HG02588 (cell line): ENCODE measurements at regions not wholly inside any gene's neighbourhood (a gene's known extent, or its start where the extent isn't known, plus 50 kb on each side); places are given as distances from the start of the nearest gene placed in this dataset.
"Not testable (repeated sequence)": the region's sequence is repeated elsewhere in the genome, so short reads cannot be mapped to it uniquely, and the experiment has no call there.

Experiments used
- ATAC-seq: cut with Tn5 transposase; IDR thresholded peaks from one replicate; pipeline ENCODE4 v1.9.1; 2021; ENCODE audit warnings: mild to moderate bottlenecking, moderate library complexity; ENCODE audit not compliant: unreplicated experiment

- ATAC-seq, result no peak
Observed at GRCh38 chr3:78285032-78285728, 1245.3 kb downstream of the ROBO2 start.

GRCh38 chr3:78287085-78287484 lies 1247.2 kb downstream of the ROBO2 start:
- ATAC-seq, result no peak

GRCh38 chr3:78293284-78293683 lies 1253.4 kb downstream of the ROBO2 start:
- ATAC-seq, result no peak

- no peak for ATAC-seq
Observed at GRCh38 chr3:78304115-78304514, 1264.2 kb downstream of the ROBO2 start.

- ATAC-seq, result no peak
Observed at GRCh38 chr3:78312851-78313250, 1273.0 kb downstream of the ROBO2 start.

DNA sequence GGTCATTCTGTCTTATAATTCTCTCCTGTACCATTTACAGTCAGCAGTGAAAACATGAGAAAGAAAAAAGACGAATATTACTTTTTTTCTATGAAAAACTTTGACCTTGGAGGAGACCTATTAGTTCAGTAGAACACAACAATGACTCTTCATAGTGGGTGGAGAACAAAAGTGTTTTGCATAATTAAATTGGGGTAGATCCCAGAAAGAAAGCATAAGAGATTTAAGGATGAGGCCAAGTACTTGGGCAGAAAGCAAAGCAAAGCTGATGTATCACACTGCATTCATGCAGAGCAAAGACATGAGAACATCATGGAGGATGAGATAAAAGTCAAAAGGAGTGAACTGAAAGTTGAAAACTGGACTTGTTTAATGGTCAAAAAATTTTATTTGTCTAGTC lies 1273.4 kb downstream of the ROBO2 start:
- no peak for ATAC-seq

DNA sequence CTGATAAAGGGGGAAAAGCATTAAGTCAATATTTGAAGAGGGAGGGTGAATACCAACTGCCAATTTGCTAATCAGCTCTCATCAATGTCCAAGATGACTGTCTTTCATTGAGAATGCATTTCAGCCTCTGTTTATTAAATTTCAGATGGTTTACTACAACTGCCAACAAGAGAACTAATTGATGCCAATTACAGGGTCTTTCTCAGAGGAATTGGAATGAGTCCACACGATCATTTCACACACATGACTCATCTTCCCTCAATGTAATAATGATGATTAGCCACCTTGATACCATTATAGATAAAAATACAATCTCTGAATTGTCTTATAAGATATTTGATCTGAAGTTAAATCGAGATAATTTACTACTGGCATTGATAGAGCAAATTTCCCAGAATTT lies 1274.4 kb downstream of the ROBO2 start:
- ATAC-seq, result no peak

- ATAC-seq, result no peak
Observed at GRCh38 chr3:78317774-78318173, 1277.9 kb downstream of the ROBO2 start.

GRCh38 chr3:78322780-78323179 lies 1282.9 kb downstream of the ROBO2 start:
- ATAC-seq, result no peak

GRCh38 chr3:78337801-78338211 lies 1297.9 kb downstream of the ROBO2 start:
- no peak for ATAC-seq

- no peak for ATAC-seq
Observed at GRCh38 chr3:78338405-78338804, 1298.5 kb downstream of the ROBO2 start.

GRCh38 chr3:78343221-78343620 lies 1303.3 kb downstream of the ROBO2 start:
- ATAC-seq, result no peak

- not testable (repeated sequence) for ATAC-seq
Observed at GRCh38 chr3:78344267-78344666, 1304.4 kb downstream of the ROBO2 start.

DNA sequence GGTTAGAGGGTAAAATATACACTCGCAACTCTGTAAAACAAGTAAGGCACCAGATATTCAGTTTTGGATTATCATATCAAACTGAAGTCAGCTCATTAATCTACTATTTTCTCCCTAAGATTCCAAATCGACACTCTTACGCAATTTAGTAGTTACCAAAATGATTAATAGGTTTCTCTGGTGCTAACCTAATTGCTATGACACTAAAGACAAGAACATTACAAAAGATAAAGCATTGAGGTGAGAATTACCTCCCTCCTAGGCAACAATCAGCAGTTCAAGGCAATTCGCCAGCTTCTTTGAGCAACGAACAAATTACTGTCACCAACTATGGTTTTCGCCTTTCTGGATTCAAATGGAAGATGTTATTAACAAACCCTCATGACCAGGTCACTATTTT lies 1305.0 kb downstream of the ROBO2 start:
- ATAC-seq, result no peak

- no peak for ATAC-seq
Observed at GRCh38 chr3:78347176-78347575, 1307.3 kb downstream of the ROBO2 start.

GRCh38 chr3:78348664-78349063 lies 1308.8 kb downstream of the ROBO2 start:
- ATAC-seq, result no peak

DNA sequence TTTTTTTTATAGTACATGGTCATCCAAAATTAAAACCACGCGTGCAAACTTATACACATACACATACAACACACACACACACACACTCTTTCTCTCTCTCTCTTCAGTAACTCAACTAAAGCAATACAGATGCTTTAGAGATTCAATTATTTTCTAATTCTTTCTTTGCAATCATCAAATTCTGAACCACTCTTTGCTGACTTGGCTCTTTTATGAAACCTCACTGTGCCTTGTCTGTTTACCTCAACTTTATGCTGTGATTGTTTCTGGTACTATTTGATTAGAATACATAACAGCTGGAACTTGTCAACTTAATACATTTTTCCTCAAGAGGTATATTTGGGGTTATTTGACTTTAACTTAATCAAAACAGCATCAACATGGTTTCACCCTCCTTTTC lies 1309.7 kb downstream of the ROBO2 start:
- no peak for ATAC-seq

DNA sequence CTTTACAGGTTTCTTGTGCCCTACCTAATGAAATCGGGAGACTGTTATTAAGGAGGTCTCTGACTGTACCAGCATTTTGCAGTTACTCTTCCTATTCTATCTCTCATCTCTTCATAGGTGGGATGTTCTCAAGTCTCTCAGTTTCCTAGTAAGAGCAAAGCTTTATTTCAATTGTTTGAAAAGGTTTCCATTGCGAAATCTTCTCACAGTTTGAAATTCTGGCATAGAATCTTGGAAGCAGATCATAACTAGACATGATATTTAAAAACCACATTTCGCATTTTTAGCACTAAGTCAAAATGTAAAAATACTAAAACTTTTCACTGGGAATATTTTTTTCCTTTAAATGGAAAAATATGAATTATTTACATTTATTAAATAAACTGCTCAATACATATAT lies 1311.4 kb downstream of the ROBO2 start:
- ATAC-seq, result no peak

DNA sequence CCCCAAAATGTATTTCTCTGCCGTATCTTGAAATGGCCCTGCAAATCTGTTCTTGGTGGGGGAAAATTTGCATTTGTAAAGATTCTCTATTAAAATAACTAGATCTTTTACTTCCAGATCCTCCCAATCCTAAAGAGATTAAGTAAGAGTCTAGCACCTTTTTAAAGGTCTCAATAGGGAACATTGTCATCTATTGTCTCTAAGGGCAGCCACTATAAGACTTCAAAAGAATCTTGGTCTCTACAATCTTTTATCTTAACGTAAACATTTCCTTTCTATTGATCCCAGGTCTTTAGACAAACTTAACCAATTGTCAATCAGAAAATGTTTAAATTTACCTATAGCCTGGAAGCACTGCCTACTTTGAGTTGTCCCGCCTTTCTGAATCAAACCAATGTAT lies 1313.3 kb downstream of the ROBO2 start:
- no peak for ATAC-seq

DNA sequence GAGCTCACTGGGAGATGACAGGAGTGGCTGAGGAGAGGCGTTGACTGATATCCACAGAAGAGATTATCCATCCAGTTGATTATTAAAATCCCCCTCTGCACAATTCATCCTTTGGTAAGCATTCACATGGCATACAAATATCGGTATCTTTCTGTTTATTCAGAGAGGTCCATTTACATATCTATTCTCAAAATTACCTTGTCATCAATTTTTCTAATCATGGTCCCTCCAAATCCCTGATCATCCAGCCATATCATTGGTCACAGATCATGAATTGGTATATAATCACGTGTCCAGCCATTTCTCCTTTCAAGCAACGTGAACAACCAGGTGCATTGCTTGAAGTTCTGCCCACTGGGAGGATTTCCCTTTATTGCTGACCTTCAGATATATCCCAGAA lies 1321.0 kb downstream of the ROBO2 start:
- no peak for ATAC-seq

GRCh38 chr3:78368636-78369345 lies 1328.9 kb downstream of the ROBO2 start:
- no peak for ATAC-seq

DNA sequence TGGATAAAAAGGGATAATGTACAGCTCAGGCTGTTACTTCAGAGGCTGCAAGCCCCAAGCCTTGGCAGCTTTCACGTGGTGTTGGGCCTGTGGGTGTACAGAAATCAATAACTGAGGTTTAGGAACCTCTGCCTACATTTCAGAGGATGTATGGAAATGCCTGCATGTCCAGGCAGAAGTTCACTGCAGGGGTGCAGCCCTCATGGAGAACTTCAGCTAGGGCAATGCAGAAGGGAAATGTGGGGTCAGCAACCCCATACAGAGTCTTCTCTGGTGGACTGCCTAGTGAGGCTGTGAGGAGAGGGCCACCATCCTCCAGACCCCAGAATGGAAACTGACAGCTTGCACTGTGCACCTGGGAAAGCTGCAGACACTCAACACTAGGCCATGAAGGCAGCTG lies 1350.3 kb downstream of the ROBO2 start:
- ATAC-seq, result no peak

DNA sequence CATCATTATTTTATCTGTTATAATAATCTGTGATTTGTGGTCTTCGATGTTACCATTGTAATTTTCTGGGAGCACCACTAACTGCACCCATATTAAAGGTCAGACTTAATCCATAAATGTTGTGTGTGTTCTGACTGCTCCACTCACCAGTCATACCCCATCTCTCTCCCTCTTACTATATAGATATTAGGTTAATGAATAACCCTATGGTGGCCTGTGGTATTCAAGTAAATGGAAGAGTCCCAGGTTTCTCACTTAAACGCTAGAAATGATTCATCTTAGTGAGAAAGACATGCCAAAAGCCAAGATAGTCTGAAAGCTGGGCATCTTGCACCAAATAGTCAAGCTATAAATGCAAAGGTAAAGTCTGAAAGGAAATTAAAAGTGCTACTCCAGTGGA lies 1358.5 kb downstream of the ROBO2 start:
- ATAC-seq, result no peak
